Glutamatergic neuron (in vitro differentiated cells): ENCODE measurements at regions not wholly inside any gene's neighbourhood (a gene's known extent, or its start where the extent isn't known, plus 50 kb on each side); places are given as distances from the start of the nearest gene placed in this dataset.

Experiments
- DNase-seq: peaks from one replicate; pipeline ENCODE4 v3.0.0; 2022
- H3K27ac Mint-ChIP-seq: one replicate; pipeline ENCODE4 v1.8.0; 2020; ENCODE audit warnings: mild to moderate bottlenecking, mixed read lengths, inconsistent platforms; ENCODE audit not compliant: unreplicated experiment
- H3K27me3 Mint-ChIP-seq: one replicate; pipeline ENCODE4 v1.8.0; 2020; ENCODE audit warnings: mild to moderate bottlenecking, moderate library complexity, mixed read lengths, inconsistent platforms; ENCODE audit not compliant: unreplicated experiment
- H3K36me3 Mint-ChIP-seq: one replicate; pipeline ENCODE4 v1.8.0; 2020; ENCODE audit warnings: mild to moderate bottlenecking, mixed read lengths, inconsistent platforms; ENCODE audit not compliant: unreplicated experiment
- H3K4me1 Mint-ChIP-seq: one replicate; pipeline ENCODE4 v1.8.0; 2020; ENCODE audit warnings: mild to moderate bottlenecking, low read depth, mixed read lengths, inconsistent platforms; ENCODE audit not compliant: unreplicated experiment
- H3K4me3 Mint-ChIP-seq: one replicate; pipeline ENCODE4 v1.8.0; 2020; ENCODE audit warnings: mild to moderate bottlenecking, mixed read lengths, inconsistent platforms; ENCODE audit not compliant: unreplicated experiment
- H3K9me3 Mint-ChIP-seq: one replicate; pipeline ENCODE4 v1.8.0; 2020; ENCODE audit warnings: mild to moderate bottlenecking, moderate library complexity, mixed read lengths, inconsistent platforms; ENCODE audit not compliant: unreplicated experiment
- TF ChIP-seq, protein P1 (sequence below): fragments of 200-600 bp; sonication (generic); IDR thresholded peaks from one replicate; pipeline ENCODE4 v1.5.0; 2021; ENCODE audit not compliant: partially characterized antibody, unreplicated experiment

DNA sequence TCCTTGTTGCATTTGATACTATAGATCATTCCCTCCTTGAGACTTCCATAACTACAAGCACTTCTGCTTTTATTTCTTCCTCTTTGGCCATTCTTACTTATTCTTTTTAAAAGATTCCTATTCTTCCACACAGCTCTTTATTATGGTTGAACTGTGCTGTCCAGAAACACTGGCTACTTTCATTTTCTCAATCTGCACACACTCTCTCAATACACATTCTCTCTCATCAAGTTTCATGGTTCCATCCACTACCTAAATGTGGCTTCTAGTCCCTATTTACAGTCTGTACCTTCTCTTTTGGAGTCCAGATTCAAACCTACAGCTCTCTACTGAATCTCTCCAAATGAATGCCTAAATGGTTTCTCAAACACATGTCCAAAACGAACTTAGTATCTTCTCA, 214.3 kb upstream of the RSPO3 start:
- TF ChIP-seq, protein P1, sequence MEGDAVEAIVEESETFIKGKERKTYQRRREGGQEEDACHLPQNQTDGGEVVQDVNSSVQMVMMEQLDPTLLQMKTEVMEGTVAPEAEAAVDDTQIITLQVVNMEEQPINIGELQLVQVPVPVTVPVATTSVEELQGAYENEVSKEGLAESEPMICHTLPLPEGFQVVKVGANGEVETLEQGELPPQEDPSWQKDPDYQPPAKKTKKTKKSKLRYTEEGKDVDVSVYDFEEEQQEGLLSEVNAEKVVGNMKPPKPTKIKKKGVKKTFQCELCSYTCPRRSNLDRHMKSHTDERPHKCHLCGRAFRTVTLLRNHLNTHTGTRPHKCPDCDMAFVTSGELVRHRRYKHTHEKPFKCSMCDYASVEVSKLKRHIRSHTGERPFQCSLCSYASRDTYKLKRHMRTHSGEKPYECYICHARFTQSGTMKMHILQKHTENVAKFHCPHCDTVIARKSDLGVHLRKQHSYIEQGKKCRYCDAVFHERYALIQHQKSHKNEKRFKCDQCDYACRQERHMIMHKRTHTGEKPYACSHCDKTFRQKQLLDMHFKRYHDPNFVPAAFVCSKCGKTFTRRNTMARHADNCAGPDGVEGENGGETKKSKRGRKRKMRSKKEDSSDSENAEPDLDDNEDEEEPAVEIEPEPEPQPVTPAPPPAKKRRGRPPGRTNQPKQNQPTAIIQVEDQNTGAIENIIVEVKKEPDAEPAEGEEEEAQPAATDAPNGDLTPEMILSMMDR: no peak
- no peak for DNase-seq
- Mint-ChIP-seq H3K9me3 (no peaks in the 10 kb centered on the region), H3K27me3 (no peaks in the 10 kb centered on the region), H3K27ac (no peak overlapping the region), H3K4me3 (no peak overlapping the region), H3K4me1 (no peaks in the 10 kb centered on the region), H3K36me3 (no peaks in the 10 kb centered on the region)

DNA sequence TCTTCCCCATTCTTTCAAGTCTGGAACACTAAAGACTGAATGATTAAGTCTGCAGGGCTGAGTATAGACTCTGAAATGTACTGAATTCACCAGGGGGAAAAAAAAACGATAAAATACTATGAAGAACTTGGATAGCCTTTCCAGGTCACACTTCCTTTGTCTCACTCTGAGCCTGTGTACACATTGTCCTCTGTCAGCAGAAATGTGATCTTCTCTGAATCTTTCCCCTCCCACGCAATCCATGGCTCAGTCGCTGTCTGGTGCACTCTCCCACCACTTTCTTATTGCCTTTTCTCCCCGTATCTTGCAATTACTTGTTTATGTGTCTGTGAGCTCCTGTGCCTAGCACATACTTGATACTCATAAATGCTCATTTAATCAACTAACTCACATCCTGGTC, 212.6 kb upstream of the RSPO3 start:
- Mint-ChIP-seq H3K36me3 (no peaks in the 10 kb centered on the region), H3K4me3 (no peak overlapping the region), H3K4me1 (no peaks in the 10 kb centered on the region), H3K27ac (no peak overlapping the region), H3K9me3 (no peaks in the 10 kb centered on the region), H3K27me3 (no peaks in the 10 kb centered on the region)
- TF ChIP-seq, protein P1: no peak
- no peak for DNase-seq

DNA sequence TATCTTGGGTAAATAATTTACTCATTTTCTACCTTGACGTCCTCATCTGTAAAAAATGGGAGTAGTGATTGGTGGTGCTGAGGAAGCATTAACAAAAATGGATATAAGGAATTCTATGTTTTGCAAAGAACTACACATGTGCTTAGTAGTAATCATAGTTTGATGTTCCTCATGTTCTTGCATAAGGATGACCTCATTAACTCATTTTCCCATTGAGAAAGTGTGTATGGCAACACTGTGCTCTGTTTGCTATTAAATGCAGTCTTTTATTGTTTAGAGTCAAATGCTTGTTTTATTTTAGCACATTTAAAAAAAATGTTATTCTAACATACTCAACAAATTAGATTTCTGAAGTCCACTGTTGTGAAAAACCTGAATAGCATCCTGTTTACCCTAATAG, 211.2 kb upstream of the RSPO3 start:
- Mint-ChIP-seq H3K27ac (no peak overlapping the region), H3K4me1 (no peaks in the 10 kb centered on the region), H3K9me3 (no peaks in the 10 kb centered on the region), H3K36me3 (no peaks in the 10 kb centered on the region), H3K4me3 (no peak overlapping the region), H3K27me3 (no peaks in the 10 kb centered on the region)
- DNase-seq: no peak
- TF ChIP-seq, protein P1: no peak

DNA sequence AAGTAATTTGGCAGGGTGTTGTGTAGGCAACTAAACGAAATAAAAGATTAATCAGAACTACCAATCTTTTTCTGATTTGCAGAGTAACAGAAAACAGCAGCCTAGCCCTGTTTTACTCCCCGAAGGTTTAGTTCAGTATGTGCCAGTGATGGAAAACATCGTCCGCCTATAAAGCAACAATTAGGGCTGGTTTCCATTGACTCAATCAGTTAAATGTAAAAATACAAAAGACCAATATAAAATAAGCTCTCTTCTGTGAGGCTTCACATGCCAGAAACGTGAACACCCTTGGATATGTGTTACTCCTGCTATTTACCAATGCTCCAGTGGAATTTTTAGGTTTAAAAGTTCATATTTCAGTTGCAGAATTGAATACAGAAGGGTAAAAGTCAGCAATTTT, 210.5 kb upstream of the RSPO3 start:
- Mint-ChIP-seq H3K27me3 (no peaks in the 10 kb centered on the region), H3K36me3 (no peaks in the 10 kb centered on the region), H3K4me3 (no peak overlapping the region), H3K27ac (no peak overlapping the region), H3K4me1 (no peaks in the 10 kb centered on the region), H3K9me3 (no peaks in the 10 kb centered on the region)
- TF ChIP-seq, protein P1: no peak
- no peak for DNase-seq

DNA sequence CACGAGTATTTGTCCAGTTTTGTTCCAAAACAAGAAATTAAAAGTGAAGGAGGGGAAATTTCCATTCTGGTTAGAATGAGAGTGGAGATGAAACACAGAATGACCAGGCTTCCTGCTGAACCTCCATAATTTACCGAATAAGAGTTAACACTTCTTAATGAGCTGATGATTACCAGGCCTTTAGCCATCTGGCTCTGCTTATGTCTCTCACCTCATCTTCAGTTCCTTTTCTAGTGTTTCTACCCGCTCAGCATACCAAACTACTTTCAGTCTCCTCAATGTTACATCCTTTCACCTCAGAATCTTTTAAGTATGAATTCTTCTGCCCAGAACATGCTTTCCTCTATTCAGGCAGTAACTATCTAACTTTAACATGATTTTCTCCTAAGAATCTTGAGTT, 209.0 kb upstream of the RSPO3 start:
- Mint-ChIP-seq H3K4me3 (no peak overlapping the region), H3K27ac (no peak overlapping the region), H3K27me3 (no peaks in the 10 kb centered on the region), H3K4me1 (no peaks in the 10 kb centered on the region), H3K36me3 (no peaks in the 10 kb centered on the region), H3K9me3 (no peaks in the 10 kb centered on the region)
- TF ChIP-seq, protein P1: no peak
- DNase-seq: no peak
